ENCODE measurements at regions not wholly inside any gene's neighbourhood (a gene's known extent, or its start where the extent isn't known, plus 50 kb on each side); places are given as distances from the start of the nearest gene placed in this dataset.

DNA sequence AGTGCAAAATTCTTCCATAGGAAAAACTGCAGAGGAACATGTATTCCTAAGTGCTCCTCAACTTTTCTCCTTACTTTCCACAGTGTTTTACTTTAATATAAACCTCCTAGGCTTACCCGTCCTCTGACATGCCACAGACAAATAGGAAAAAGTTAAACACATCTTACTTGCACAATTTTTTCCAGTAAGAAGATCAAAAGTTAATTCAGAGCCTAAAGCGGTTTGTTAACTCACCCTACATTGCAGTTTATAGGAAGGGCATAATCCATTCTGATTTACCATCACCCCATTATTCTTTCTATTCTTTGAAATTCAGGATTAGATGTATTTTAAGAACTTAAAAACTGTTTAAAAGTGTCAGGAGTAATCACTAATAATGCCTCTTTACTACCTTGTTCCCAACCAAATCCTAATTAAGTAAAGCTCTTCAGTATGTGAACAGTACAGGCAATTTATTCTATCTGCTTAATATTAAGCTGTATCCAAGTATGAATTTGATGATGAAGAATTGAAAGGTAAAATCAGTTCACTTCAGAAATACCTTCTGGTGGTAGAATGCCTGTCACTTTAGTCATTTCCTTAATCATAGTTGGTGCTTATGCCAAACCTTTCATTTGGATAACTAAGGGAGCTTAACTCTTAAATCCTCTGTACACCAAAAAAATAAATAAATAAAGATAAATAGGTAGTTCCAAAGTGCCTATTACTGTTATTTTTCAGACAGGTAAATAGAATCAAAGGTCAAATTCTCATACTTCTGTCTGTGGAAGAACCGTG is 292.0 kb downstream of the ALDH8A1 start:
- CTCF ChIA-PET (ENCODE audit: low intra/inter-chr PET ratio): no interaction called here
- POLR2A ChIA-PET: no interaction called here
- TF ChIP-seq, protein P1, sequence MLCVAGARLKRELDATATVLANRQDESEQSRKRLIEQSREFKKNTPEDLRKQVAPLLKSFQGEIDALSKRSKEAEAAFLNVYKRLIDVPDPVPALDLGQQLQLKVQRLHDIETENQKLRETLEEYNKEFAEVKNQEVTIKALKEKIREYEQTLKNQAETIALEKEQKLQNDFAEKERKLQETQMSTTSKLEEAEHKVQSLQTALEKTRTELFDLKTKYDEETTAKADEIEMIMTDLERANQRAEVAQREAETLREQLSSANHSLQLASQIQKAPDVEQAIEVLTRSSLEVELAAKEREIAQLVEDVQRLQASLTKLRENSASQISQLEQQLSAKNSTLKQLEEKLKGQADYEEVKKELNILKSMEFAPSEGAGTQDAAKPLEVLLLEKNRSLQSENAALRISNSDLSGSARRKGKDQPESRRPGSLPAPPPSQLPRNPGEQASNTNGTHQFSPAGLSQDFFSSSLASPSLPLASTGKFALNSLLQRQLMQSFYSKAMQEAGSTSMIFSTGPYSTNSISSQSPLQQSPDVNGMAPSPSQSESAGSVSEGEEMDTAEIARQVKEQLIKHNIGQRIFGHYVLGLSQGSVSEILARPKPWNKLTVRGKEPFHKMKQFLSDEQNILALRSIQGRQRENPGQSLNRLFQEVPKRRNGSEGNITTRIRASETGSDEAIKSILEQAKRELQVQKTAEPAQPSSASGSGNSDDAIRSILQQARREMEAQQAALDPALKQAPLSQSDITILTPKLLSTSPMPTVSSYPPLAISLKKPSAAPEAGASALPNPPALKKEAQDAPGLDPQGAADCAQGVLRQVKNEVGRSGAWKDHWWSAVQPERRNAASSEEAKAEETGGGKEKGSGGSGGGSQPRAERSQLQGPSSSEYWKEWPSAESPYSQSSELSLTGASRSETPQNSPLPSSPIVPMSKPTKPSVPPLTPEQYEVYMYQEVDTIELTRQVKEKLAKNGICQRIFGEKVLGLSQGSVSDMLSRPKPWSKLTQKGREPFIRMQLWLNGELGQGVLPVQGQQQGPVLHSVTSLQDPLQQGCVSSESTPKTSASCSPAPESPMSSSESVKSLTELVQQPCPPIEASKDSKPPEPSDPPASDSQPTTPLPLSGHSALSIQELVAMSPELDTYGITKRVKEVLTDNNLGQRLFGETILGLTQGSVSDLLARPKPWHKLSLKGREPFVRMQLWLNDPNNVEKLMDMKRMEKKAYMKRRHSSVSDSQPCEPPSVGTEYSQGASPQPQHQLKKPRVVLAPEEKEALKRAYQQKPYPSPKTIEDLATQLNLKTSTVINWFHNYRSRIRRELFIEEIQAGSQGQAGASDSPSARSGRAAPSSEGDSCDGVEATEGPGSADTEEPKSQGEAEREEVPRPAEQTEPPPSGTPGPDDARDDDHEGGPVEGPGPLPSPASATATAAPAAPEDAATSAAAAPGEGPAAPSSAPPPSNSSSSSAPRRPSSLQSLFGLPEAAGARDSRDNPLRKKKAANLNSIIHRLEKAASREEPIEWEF (CRISPR knock-in tag; IDR thresholded peaks at IDR 0.05): no peak
- no peak for TF ChIP-seq SIN3B (IDR thresholded peaks at IDR 0.05; ENCODE audit: low read depth)
- TF ChIP-seq, protein P2, sequence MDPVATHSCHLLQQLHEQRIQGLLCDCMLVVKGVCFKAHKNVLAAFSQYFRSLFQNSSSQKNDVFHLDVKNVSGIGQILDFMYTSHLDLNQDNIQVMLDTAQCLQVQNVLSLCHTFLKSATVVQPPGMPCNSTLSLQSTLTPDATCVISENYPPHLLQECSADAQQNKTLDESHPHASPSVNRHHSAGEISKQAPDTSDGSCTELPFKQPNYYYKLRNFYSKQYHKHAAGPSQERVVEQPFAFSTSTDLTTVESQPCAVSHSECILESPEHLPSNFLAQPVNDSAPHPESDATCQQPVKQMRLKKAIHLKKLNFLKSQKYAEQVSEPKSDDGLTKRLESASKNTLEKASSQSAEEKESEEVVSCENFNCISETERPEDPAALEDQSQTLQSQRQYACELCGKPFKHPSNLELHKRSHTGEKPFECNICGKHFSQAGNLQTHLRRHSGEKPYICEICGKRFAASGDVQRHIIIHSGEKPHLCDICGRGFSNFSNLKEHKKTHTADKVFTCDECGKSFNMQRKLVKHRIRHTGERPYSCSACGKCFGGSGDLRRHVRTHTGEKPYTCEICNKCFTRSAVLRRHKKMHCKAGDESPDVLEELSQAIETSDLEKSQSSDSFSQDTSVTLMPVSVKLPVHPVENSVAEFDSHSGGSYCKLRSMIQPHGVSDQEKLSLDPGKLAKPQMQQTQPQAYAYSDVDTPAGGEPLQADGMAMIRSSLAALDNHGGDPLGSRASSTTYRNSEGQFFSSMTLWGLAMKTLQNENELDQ (CRISPR knock-in tag; IDR thresholded peaks at IDR 0.05; ENCODE audit: borderline replicate concordance): no peak
- TF ChIP-seq PTBP1 (IDR thresholded peaks at IDR 0.05; ENCODE audit: low read depth, low read length): no peak
- TF ChIP-seq, protein P3, sequence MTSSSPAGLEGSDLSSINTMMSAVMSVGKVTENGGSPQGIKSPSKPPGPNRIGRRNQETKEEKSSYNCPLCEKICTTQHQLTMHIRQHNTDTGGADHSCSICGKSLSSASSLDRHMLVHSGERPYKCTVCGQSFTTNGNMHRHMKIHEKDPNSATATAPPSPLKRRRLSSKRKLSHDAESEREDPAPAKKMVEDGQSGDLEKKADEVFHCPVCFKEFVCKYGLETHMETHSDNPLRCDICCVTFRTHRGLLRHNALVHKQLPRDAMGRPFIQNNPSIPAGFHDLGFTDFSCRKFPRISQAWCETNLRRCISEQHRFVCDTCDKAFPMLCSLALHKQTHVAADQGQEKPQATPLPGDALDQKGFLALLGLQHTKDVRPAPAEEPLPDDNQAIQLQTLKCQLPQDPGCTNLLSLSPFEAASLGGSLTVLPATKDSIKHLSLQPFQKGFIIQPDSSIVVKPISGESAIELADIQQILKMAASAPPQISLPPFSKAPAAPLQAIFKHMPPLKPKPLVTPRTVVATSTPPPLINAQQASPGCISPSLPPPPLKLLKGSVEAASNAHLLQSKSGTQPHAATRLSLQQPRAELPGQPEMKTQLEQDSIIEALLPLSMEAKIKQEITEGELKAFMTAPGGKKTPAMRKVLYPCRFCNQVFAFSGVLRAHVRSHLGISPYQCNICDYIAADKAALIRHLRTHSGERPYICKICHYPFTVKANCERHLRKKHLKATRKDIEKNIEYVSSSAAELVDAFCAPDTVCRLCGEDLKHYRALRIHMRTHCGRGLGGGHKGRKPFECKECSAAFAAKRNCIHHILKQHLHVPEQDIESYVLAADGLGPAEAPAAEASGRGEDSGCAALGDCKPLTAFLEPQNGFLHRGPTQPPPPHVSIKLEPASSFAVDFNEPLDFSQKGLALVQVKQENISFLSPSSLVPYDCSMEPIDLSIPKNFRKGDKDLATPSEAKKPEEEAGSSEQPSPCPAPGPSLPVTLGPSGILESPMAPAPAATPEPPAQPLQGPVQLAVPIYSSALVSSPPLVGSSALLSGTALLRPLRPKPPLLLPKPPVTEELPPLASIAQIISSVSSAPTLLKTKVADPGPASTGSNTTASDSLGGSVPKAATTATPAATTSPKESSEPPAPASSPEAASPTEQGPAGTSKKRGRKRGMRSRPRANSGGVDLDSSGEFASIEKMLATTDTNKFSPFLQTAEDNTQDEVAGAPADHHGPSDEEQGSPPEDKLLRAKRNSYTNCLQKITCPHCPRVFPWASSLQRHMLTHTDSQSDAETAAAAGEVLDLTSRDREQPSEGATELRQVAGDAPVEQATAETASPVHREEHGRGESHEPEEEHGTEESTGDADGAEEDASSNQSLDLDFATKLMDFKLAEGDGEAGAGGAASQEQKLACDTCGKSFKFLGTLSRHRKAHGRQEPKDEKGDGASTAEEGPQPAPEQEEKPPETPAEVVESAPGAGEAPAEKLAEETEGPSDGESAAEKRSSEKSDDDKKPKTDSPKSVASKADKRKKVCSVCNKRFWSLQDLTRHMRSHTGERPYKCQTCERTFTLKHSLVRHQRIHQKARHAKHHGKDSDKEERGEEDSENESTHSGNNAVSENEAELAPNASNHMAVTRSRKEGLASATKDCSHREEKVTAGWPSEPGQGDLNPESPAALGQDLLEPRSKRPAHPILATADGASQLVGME (CRISPR knock-in tag; IDR thresholded peaks at IDR 0.05): no peak
- TF ChIP-seq TAF15 (IDR thresholded peaks at IDR 0.05; ENCODE audit: low read depth, low read length): no peak
- no peak for TF ChIP-seq MXI1 (IDR thresholded peaks at IDR 0.05; ENCODE audit: low read depth, low read length)
- TF ChIP-seq ZNF561 (CRISPR knock-in tag; conservative IDR thresholded peaks at IDR 0.05): no peak

More for the DNA sequence above, 292.0 kb downstream of the ALDH8A1 start:
- Histone ChIP-seq H3K4me3 (no peak overlapping the region), H4K20me1 (replicated peaks; ENCODE audit: control insufficient read depth, insufficient read depth, low read length) (no peaks in the 10 kb centered on the region), H3K79me2 (ENCODE audit: control insufficient read depth, insufficient read depth, low read length) (no peaks in the 10 kb centered on the region), H3K9ac (ENCODE audit: insufficient read depth in 1 of 2, low read depth in 2 of 2, low read length in 2 of 2) (no peak overlapping the region), H3K27ac (ENCODE audit: extremely low read depth, low read depth, low read length) (no peak overlapping the region), H3K9me3 (replicated peaks; ENCODE audit: control insufficient read depth, insufficient read depth, low read depth, low read length) (no peaks in the 10 kb centered on the region), H3K4me2 (ENCODE audit: insufficient read depth, low read length) (no peak overlapping the region), H3K4me1 (replicated peaks in 1 of 2; ENCODE audit: control insufficient read depth in 2 of 2, insufficient read depth in 2 of 2, low read length in 2 of 2) (no peaks in the 10 kb centered on the region), H2AFZ (ENCODE audit: low read depth, low read length) (no peak overlapping the region), H3K27me3 (ENCODE audit: control insufficient read depth in 2 of 2, insufficient read depth in 2 of 2, low read length in 2 of 2) (peaks cover 8 to 18% of the 10 kb centered on the region in 2 experiments; a peak in 3 of 5 replicates), H3K9me1 (ENCODE audit: control insufficient read depth, insufficient read depth, low read length) (no peaks in the 10 kb centered on the region), H3K36me3 (ENCODE audit: control insufficient read depth, insufficient read depth, low read length) (no peaks in the 10 kb centered on the region)
- FAIRE-seq: no peak
- BruUV-seq (replicated peaks): no TSS peak
- no peak for DNase-seq (ENCODE audit: extremely low read depth in 1 of 4, low spot score in 3 of 4)
- no peak for ATAC-seq
- intact Hi-C loops (cut with micrococcal nuclease) (loop anchor here (10.0 kb wide), 1 partner anchor 287 kb away; no protein-coding TSS in a partner anchor), in situ Hi-C loops (cut with MboI) (no loop called here)
- WGBS (ENCODE audit: insufficient coverage, low coverage, missing lambda C conversion rate): 0% methylated on average over 3 of the region's 3 CpGs
